ENCODE measurements at regions not wholly inside any gene's neighbourhood (a gene's known extent, or its start where the extent isn't known, plus 50 kb on each side); places are given as distances from the start of the nearest gene placed in this dataset.

DNA sequence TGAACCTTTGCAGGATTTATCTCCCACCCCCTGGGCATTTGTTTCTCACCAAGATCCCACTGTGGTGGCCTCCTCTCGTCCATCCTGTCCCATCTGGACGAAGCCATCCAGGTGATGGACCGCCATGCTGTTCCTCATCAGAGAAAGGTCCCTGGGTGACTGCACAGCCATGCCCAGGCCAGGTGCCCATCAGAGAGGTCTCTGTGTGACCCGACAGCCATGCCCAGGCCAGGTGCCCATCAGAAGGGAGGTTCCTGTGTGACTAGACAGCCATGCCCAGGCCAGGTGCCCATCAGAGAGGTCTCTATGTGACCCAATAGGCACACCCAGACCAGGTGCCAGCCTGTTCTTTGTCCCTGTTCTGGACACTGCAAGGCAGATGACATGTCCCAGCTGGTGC, 360.9 kb upstream of the SALL3 start:
- Histone ChIP-seq H3K4me1 (ENCODE audit: low read depth, poor library complexity, severe bottlenecking) (no peaks in the 10 kb centered on the region), H2AFZ (ENCODE audit: low read depth) (no peak overlapping the region), H3K27ac (no peak overlapping the region), H3K4me3 (IDR thresholded peaks at IDR 0.05; ENCODE audit: insufficient read depth, low read depth, low read length) (no peak overlapping the region), H3K9ac (no peak overlapping the region), H3K36me3 (ENCODE audit: insufficient read depth) (no peaks in the 10 kb centered on the region), H3K79me2 (ENCODE audit: insufficient read depth, low read depth) (no peaks in the 10 kb centered on the region), H4K20me1 (ENCODE audit: insufficient read depth) (no peaks in the 10 kb centered on the region), H3K27me3 (ENCODE audit: insufficient read depth, low read depth) (no peaks in the 10 kb centered on the region), H3K4me2 (no peak overlapping the region)
- TF ChIP-seq, protein P1, sequence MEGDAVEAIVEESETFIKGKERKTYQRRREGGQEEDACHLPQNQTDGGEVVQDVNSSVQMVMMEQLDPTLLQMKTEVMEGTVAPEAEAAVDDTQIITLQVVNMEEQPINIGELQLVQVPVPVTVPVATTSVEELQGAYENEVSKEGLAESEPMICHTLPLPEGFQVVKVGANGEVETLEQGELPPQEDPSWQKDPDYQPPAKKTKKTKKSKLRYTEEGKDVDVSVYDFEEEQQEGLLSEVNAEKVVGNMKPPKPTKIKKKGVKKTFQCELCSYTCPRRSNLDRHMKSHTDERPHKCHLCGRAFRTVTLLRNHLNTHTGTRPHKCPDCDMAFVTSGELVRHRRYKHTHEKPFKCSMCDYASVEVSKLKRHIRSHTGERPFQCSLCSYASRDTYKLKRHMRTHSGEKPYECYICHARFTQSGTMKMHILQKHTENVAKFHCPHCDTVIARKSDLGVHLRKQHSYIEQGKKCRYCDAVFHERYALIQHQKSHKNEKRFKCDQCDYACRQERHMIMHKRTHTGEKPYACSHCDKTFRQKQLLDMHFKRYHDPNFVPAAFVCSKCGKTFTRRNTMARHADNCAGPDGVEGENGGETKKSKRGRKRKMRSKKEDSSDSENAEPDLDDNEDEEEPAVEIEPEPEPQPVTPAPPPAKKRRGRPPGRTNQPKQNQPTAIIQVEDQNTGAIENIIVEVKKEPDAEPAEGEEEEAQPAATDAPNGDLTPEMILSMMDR (conservative IDR thresholded peaks at IDR 0.05; ENCODE audit: low read depth, low read length) = no peak

- Histone ChIP-seq H3K4me3 (IDR thresholded peaks at IDR 0.05; ENCODE audit: insufficient read depth, low read depth, low read length) (no peak overlapping the region), H3K9ac (no peak overlapping the region), H3K79me2 (ENCODE audit: insufficient read depth, low read depth) (no peaks in the 10 kb centered on the region), H3K36me3 (ENCODE audit: insufficient read depth) (no peaks in the 10 kb centered on the region), H4K20me1 (ENCODE audit: insufficient read depth) (no peaks in the 10 kb centered on the region), H2AFZ (ENCODE audit: low read depth) (no peak overlapping the region), H3K4me1 (ENCODE audit: low read depth, poor library complexity, severe bottlenecking) (no peaks in the 10 kb centered on the region), H3K4me2 (no peak overlapping the region), H3K27ac (no peak overlapping the region), H3K27me3 (ENCODE audit: insufficient read depth, low read depth) (no peaks in the 10 kb centered on the region)
- TF ChIP-seq, protein P1 (conservative IDR thresholded peaks at IDR 0.05; ENCODE audit: low read depth, low read length) = no peak
Measured at GRCh38 chr18:78619854-78620253, 359.8 kb upstream of the SALL3 start.

DNA sequence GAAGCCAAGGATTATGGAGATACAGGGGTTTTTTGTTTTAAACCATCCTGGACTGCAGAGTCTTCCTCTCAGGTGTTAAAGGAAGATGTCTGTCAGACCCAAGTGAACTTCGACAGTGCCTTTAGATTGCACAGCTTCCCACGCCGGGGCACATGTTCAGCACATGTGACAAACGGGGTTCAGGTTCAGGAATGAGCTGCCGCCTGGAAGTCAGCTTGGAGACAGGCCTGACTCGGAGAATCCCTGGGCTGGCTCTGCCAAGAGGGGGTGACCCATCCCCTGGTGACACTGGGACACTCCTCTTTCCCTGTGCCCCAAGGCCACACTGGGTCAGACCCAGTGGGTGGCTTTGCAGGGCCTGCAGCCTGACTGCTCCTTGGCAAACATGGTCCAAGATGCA, 359.3 kb upstream of the SALL3 start:
- Histone ChIP-seq H3K36me3 (ENCODE audit: insufficient read depth) (no peaks in the 10 kb centered on the region), H3K9ac (no peak overlapping the region), H3K4me2 (no peak overlapping the region), H3K4me3 (IDR thresholded peaks at IDR 0.05; ENCODE audit: insufficient read depth, low read depth, low read length) (no peak overlapping the region), H3K79me2 (ENCODE audit: insufficient read depth, low read depth) (no peaks in the 10 kb centered on the region), H4K20me1 (ENCODE audit: insufficient read depth) (no peaks in the 10 kb centered on the region), H3K27me3 (ENCODE audit: insufficient read depth, low read depth) (no peaks in the 10 kb centered on the region), H3K4me1 (ENCODE audit: low read depth, poor library complexity, severe bottlenecking) (no peaks in the 10 kb centered on the region), H3K27ac (no peak overlapping the region), H2AFZ (ENCODE audit: low read depth) (no peak overlapping the region)
- TF ChIP-seq, protein P1 (conservative IDR thresholded peaks at IDR 0.05; ENCODE audit: low read depth, low read length) = no peak

DNA sequence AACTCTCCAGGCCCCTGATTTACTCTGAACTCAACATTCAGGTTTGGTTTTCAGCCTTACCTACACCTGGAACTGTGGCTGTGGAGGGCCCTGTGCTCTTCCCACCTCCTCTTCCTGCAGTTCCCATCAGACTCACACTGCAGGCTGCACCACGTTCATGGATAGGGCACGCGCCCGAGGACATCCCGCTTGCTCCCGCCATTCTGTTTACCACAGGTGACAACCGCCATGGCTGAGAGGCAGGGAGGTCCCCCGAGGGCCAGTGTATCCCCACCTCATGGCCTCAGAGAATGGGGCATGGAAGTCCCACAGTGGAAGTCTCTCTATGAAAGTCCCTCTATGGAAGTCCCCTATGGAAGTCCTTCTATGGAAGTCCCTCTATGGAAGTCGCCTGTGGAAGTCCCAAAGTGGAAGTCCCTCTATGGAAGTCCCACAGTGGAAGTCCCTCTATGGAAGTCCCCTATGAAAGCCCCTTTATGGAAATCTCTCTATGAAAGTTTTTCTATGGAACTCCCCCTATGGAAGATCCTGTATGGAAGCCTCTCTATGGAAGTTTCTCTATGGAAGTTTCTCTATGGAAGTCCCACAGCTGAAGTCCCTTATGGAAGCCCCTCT, 358.4 kb upstream of the SALL3 start:
- H3K27ac ChIP-seq = no peak overlapping the region
- H4K20me1 ChIP-seq (ENCODE audit: insufficient read depth) = no peaks in the 10 kb centered on the region
- no peak overlapping the region for H3K4me2 ChIP-seq
- no peak overlapping the region for H3K9ac ChIP-seq
- H3K27me3 ChIP-seq (ENCODE audit: insufficient read depth, low read depth) = no peaks in the 10 kb centered on the region
- no peaks in the 10 kb centered on the region for H3K79me2 ChIP-seq (ENCODE audit: insufficient read depth, low read depth)
- H2AFZ ChIP-seq (ENCODE audit: low read depth) = no peak overlapping the region
- no peaks in the 10 kb centered on the region for H3K36me3 ChIP-seq (ENCODE audit: insufficient read depth)
- TF ChIP-seq, protein P1 (conservative IDR thresholded peaks at IDR 0.05; ENCODE audit: low read depth, low read length) = no peak
- no peaks in the 10 kb centered on the region for H3K4me1 ChIP-seq (ENCODE audit: low read depth, poor library complexity, severe bottlenecking)
- H3K4me3 ChIP-seq (IDR thresholded peaks at IDR 0.05; ENCODE audit: insufficient read depth, low read depth, low read length) = no peak overlapping the region

Measured in KMS-11 (cell line).